GM18867 (cell line): ENCODE measurements at regions not wholly inside any gene's neighbourhood (a gene's known extent, or its start where the extent isn't known, plus 50 kb on each side); places are given as distances from the start of the nearest gene placed in this dataset.

Experiments used
- ATAC-seq: cut with Tn5 transposase; IDR thresholded peaks from one replicate; pipeline ENCODE4 v1.9.1; 2021; ENCODE audit warnings: mild to moderate bottlenecking, moderate library complexity; ENCODE audit not compliant: unreplicated experiment

- no peak for ATAC-seq
These were observed 335.8 kb upstream of the TRPC7 start for GRCh38 chr5:136701191-136701590.

- no peak for ATAC-seq
These were observed 334.3 kb upstream of the TRPC7 start for GRCh38 chr5:136699651-136700050.

GRCh38 chr5:136698970-136699369 lies 333.6 kb upstream of the TRPC7 start:
- no peak for ATAC-seq

- no peak for ATAC-seq
These were observed 328.9 kb upstream of the TRPC7 start for GRCh38 chr5:136694258-136694657.

- ATAC-seq = no peak
These were observed 324.2 kb upstream of the TRPC7 start for GRCh38 chr5:136689552-136689951.

GRCh38 chr5:136686192-136686872 lies 321.0 kb upstream of the TRPC7 start:
- peak; percentile 50 for ATAC-seq

- ATAC-seq = no peak
These were observed 317.6 kb upstream of the TRPC7 start for GRCh38 chr5:136682986-136683385.

- no peak for ATAC-seq
These were observed 313.9 kb upstream of the TRPC7 start for GRCh38 chr5:136679233-136679632.

- ATAC-seq = no peak
These were observed 311.9 kb upstream of the TRPC7 start for GRCh38 chr5:136677217-136677616.

GRCh38 chr5:136676685-136677084 lies 311.3 kb upstream of the TRPC7 start:
- no peak for ATAC-seq

- ATAC-seq = no peak
These were observed 310.4 kb upstream of the TRPC7 start for GRCh38 chr5:136675769-136676168.

GRCh38 chr5:136674178-136674577 lies 308.8 kb upstream of the TRPC7 start:
- ATAC-seq = no peak

- ATAC-seq = no peak
These were observed 302.4 kb upstream of the TRPC7 start for GRCh38 chr5:136667789-136668188.

- no peak for ATAC-seq
These were observed 301.8 kb upstream of the TRPC7 start for GRCh38 chr5:136666970-136667620.

- no peak for ATAC-seq
These were observed 300.0 kb upstream of the TRPC7 start for GRCh38 chr5:136665331-136665730.

GRCh38 chr5:136661026-136661425 lies 295.7 kb upstream of the TRPC7 start:
- ATAC-seq = no peak

- no peak for ATAC-seq
These were observed 291.5 kb upstream of the TRPC7 start for GRCh38 chr5:136656811-136657210.

GRCh38 chr5:136655468-136655867 lies 290.1 kb upstream of the TRPC7 start:
- ATAC-seq = no peak

- no peak for ATAC-seq
These were observed 281.6 kb upstream of the TRPC7 start for GRCh38 chr5:136646915-136647314.

- ATAC-seq = no peak
These were observed 277.6 kb upstream of the TRPC7 start for GRCh38 chr5:136642976-136643375.

GRCh38 chr5:136639616-136640015 lies 274.3 kb upstream of the TRPC7 start:
- no peak for ATAC-seq

- ATAC-seq = no peak
These were observed 272.7 kb upstream of the TRPC7 start for GRCh38 chr5:136638084-136638483.

GRCh38 chr5:136636001-136636400 lies 270.7 kb upstream of the TRPC7 start:
- no peak for ATAC-seq
